ENCODE measurements at regions not wholly inside any gene's neighbourhood (a gene's known extent, or its start where the extent isn't known, plus 50 kb on each side); places are given as distances from the start of the nearest gene placed in this dataset.

- no peak overlapping the region for H3K4me3 ChIP-seq (ENCODE audit: low read depth, low read length)
- DNase-seq (ENCODE audit: low read depth) = no peak
- TF ChIP-seq MYC (IDR thresholded peaks at IDR 0.05; ENCODE audit: low read depth, low read length) (no peak), MAX (IDR thresholded peaks at IDR 0.05; ENCODE audit: low read depth, low read length) (no peak), POLR2A (IDR thresholded peaks at IDR 0.05; ENCODE audit: extremely low read depth, insufficient read length) (no peak), CTCF (IDR thresholded peaks at IDR 0.05; ENCODE audit: low read depth, low read length) (no peak)
These were observed 164.7 kb downstream of the OLFM1 start for GRCh38 chr9:135251996-135252760.

GRCh38 chr9:135252980-135253304 lies 165.5 kb downstream of the OLFM1 start:
- DNase-seq (ENCODE audit: low read depth) = no peak
- TF ChIP-seq CTCF (IDR thresholded peaks at IDR 0.05; ENCODE audit: low read depth, low read length) = no peak
- TF ChIP-seq MYC (IDR thresholded peaks at IDR 0.05; ENCODE audit: low read depth, low read length) = no peak
- no peak for TF ChIP-seq POLR2A (IDR thresholded peaks at IDR 0.05; ENCODE audit: extremely low read depth, insufficient read length)
- TF ChIP-seq MAX (IDR thresholded peaks at IDR 0.05; ENCODE audit: low read depth, low read length) = no peak

GRCh38 chr9:135253305-135254004 lies 166.0 kb downstream of the OLFM1 start:
- DNase-seq (ENCODE audit: low read depth) = peak; percentile 27
- TF ChIP-seq POLR2A (IDR thresholded peaks at IDR 0.05; ENCODE audit: extremely low read depth, insufficient read length) = no peak
- no peak for TF ChIP-seq MAX (IDR thresholded peaks at IDR 0.05; ENCODE audit: low read depth, low read length)
- no peak for TF ChIP-seq CTCF (IDR thresholded peaks at IDR 0.05; ENCODE audit: low read depth, low read length)
- TF ChIP-seq MYC (IDR thresholded peaks at IDR 0.05; ENCODE audit: low read depth, low read length) = no peak
- H3K4me3 ChIP-seq (ENCODE audit: low read depth, low read length) = no peak overlapping the region

More at GRCh38 chr9:135252980-135253304, 165.5 kb downstream of the OLFM1 start:
- no peak overlapping the region for H3K4me3 ChIP-seq (ENCODE audit: low read depth, low read length)

GRCh38 chr9:135254176-135255032 lies 166.9 kb downstream of the OLFM1 start:
- DNase-seq (ENCODE audit: low read depth) = no peak
- no peak overlapping the region for H3K4me3 ChIP-seq (ENCODE audit: low read depth, low read length)
- no peak for TF ChIP-seq CTCF (IDR thresholded peaks at IDR 0.05; ENCODE audit: low read depth, low read length)
- TF ChIP-seq MYC (IDR thresholded peaks at IDR 0.05; ENCODE audit: low read depth, low read length) = no peak
- TF ChIP-seq POLR2A (IDR thresholded peaks at IDR 0.05; ENCODE audit: extremely low read depth, insufficient read length) = no peak
- TF ChIP-seq MAX (IDR thresholded peaks at IDR 0.05; ENCODE audit: low read depth, low read length) = no peak

- no peak for TF ChIP-seq CTCF (IDR thresholded peaks at IDR 0.05; ENCODE audit: low read depth, low read length)
- no peak for TF ChIP-seq MAX (IDR thresholded peaks at IDR 0.05; ENCODE audit: low read depth, low read length)
- TF ChIP-seq POLR2A (IDR thresholded peaks at IDR 0.05; ENCODE audit: extremely low read depth, insufficient read length) = no peak
- no peak for TF ChIP-seq MYC (IDR thresholded peaks at IDR 0.05; ENCODE audit: low read depth, low read length)
- no peak for DNase-seq (ENCODE audit: low read depth)
- no peak overlapping the region for H3K4me3 ChIP-seq (ENCODE audit: low read depth, low read length)
These were observed 167.8 kb downstream of the OLFM1 start for GRCh38 chr9:135255033-135255840.

All from NB4 (cell line).